GM18502 (cell line): ENCODE measurements at regions not wholly inside any gene's neighbourhood (a gene's known extent, or its start where the extent isn't known, plus 50 kb on each side); places are given as distances from the start of the nearest gene placed in this dataset.

Experiments used
- ATAC-seq: cut with Tn5 transposase; IDR thresholded peaks from one replicate; pipeline ENCODE4 v1.9.1; 2021; ENCODE audit warnings: mild to moderate bottlenecking; ENCODE audit not compliant: unreplicated experiment, poor library complexity

DNA sequence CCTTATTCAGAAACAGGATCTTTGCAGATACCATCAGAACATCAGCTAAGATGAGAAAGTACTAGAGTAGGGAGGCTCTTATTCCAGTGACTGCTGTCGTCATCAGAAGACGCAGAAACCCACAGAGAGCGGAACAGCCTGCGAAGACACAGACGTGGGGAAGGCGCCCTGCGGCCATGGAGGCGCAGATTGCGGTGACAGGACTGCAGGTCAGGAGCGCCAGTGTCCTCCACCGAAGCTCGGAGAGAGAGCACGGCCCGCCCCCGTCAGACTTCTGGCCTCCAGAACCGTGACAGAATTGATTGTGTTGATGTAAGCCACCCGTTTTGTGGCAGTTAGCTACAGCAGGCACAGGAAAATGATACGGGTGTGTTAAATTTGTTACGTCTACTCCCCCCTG lies 275.5 kb downstream of the EFNB2 start:
- no peak for ATAC-seq

DNA sequence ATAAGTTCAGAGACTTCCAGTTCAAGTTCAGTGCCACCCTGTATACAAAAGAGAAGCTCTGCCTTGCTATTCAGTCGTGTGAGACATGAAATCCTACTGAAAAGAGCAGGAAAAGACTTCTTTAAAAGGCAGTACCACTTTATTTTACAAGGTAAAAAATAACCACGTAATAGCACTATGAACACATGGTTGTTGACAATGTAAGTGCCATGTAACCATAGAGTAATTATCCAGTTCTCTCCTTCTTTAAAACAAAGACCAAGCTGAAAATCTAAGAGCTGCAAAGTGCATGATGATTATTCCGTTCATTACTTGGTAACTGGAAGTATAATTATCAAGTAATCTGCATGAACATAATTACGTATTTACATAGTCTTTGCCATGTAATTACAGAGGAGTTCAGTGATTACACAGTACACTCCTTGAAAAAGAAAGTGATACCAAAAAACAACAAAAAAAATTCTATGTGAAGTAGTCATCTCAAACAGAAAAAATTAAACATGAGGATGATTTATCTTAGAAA lies 288.7 kb downstream of the EFNB2 start:
- no peak for ATAC-seq

DNA sequence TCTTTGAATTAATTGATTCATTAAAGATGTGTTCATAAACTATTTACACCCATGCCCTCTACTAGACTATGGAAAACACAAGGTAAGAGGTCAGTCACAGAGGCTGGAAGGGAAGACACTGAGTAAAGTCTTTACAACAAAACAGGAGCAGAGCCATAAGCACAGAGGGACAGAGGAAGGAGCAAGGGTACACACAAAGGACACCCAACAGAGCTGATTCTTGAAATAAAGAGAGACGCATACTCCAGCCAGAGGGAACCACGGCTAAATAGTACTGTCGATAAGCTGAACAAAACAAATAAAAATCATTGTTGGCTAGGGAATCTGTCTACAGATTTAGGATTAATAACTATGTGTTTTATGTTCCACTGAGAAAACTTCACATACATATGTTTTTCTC lies 289.2 kb downstream of the EFNB2 start:
- no peak for ATAC-seq

DNA sequence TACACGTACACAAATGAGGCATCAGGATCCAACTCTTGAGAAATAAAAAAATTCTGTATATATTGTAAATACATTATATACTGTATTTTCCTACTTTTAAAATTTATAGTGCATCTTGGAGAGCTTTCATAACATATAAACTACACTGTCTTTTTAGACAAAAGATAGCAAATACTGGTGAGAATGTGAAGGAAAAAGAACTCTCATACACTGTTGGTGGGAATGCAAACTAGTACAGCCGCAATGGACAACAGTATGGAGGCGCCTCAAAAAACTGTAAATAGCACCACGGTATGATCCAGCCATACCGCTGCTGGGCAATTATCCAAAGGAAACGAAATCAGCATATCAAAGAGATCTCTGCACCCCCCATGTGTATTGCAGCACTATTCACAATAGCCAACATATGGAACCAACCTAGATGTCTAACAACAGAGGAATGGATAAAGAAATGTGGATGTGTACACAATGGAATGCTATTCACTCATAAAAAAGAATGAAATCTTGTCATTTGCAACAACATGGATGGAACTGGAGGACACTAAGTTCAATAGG lies 292.4 kb downstream of the EFNB2 start:
- no peak for ATAC-seq

DNA sequence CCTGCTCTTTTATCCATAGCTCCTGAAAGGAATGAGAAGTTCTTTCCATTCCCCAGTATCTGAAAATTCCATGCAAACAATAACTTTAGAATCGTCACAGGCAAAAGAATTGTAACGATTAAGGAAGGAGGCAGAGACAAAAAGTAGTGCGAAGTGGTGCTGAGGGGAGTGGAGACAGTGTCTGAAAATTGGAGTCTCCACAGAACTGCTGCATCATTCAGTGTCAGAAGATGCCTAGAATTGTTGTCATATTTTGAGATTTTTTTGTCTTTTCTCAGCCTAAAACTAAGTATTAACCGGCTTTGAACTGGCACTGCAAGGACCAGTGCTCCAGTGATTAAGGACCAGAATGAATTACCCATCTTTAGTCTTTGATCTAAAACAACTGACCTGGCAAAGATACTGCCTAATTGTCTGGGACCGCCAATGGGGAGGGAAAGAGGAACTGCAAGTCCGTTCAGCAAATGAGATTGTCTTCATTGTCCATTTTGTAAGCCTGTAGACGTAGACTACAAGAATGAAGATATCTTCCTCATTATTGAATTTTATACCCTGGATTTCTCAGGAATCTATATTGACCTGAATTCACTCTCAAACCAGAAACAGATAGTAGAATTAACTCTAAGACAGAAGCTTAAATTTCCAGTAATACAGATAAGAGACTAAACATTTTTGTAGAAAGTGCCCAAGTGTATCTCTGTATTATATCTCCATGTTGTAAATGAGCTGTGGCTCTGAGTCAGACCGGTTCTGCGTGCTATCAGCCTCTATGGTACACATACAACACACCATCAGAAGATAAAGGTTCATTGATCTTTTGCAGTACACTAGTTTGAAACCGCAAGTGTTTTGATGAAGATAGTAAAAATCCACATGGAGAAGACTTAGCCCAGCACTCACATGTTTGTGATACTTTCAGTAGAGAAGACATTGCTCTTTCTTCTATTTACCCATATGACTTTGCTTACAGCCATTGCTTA lies 293.2 kb downstream of the EFNB2 start:
- ATAC-seq: no peak

DNA sequence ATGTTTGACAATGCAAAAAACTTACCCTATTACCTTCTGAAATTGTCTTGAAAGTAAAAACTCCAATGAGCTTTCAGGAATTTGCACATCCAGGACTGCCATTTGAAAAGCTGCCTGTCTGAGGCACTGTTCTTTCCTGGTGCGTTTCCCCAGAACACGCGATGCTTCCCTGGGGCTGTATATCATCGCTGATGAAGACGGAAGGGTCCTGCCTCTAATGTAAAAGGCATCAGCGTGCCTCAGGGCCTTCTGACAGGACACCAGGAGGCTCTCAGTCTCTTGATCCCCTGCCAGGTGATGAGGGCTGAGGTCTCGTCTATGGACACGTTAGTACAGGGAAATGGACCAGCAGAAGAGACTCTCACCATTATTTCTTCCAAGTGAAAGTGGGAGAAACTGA lies 296.8 kb downstream of the EFNB2 start:
- ATAC-seq: no peak

DNA sequence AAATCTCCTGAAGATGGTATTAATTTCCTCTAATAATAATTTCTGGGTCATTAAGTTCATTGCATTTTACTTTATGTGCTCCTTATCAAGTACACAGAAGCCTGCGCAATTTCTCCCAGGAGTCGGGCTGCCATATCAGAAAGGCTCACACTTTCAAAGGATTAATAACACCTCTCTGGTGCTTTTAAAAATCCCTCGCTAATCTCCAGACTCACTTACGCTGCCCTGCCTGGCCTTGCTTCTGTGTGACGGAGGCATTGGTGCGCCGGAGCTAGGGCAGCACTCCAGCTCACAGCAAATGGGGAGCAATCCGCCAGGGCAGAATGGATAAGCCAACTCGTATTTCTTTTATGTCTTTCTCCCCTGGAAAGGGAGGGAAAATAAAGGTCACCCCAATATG lies 300.8 kb downstream of the EFNB2 start:
- ATAC-seq: no peak

GRCh38 chr13:106233134-106233735 lies 302.2 kb downstream of the EFNB2 start:
- ATAC-seq: no peak

DNA sequence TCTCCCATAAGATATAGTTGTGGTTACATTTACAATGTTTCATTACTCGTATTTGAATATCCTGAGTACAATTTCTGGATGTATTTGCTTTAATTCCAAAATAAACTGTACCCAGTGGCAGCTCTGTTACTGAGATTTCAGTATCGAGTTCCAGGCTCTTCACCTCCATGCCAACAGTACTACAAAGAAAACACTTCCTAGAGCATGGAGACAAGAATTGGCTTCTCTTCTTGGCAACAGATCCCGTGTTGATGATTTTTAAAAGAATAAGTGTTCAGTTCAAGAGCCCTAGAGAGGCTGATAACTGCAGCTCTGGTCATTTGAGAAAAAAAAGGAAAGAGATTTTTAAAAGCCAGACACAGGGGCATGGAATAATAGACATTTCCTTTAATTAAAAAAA lies 302.8 kb downstream of the EFNB2 start:
- no peak for ATAC-seq

DNA sequence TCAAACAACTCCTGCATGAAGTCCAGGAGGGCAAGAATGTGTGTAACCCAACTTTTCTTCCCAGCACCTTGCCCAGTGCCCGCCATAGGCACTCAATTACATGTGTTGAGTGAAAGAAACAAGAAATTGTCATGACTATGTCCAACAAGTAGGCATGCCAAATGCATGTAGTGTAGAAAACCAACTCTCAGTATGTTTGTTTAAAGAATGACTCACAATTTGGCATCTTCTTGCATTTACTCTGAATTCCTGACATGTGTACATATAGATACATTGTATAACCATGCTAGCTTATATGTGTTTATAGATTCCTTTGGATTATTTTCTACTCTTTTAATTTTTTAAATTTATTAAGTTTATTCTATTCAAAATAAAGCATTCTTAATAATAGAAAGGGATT lies 305.0 kb downstream of the EFNB2 start:
- ATAC-seq: no peak

- ATAC-seq: no peak
These were observed 310.3 kb downstream of the EFNB2 start for GRCh38 chr13:106225126-106225525.

DNA sequence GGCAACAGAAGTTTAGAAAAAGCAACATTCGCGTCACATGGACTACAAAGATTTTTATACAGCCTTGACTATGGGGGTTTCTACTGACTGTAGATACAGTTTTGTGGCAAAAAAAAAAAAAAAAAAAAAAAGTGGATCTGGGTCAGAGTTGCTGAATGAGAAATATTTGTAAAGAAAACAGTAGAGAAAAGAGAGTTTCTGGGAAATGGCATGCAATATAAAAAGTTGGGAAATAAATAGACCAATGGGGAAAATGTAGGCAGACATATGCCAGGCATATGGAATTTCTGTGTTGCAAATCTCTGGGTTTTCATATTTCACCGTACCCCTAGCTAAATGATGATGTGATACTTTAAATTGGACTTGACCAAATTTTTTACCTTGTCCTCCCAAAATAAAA lies 315.3 kb downstream of the EFNB2 start:
- no peak for ATAC-seq

DNA sequence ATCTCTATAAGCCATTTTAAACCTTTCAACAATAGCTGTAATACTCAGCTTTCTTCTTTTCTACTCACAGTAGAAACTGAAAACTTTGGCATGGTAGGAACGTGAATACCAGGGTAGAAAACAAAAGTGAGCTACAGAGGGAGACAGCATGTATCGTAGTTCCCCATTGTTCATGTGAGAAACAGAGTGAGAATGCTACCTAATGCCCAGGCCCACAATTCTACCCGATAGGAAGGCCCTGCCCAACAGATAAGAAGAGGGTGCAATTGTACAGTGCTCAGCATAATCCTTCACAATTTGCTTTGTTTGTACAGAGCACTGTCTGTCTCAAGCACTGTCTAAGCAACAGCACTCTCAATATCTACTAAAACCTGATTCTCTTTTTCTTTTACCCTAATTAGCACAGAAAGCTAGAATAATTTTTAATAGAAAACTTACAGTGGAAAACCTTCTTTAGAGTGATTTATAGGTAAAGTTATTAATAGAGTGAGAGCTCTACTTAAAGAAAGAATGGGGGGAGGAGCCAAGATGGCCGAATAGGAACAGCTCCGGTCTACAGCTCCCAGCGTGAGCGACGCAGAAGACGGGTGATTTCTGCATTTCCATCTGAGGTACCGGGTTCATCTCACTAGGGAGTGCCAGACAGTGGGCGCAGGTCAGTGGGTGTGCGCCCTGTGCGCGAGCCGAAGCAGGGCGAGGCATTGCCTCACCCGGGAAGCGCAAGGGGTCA lies 322.3 kb downstream of the EFNB2 start:
- no peak for ATAC-seq

GRCh38 chr13:106212386-106213010 lies 323.0 kb downstream of the EFNB2 start:
- ATAC-seq: no peak

DNA sequence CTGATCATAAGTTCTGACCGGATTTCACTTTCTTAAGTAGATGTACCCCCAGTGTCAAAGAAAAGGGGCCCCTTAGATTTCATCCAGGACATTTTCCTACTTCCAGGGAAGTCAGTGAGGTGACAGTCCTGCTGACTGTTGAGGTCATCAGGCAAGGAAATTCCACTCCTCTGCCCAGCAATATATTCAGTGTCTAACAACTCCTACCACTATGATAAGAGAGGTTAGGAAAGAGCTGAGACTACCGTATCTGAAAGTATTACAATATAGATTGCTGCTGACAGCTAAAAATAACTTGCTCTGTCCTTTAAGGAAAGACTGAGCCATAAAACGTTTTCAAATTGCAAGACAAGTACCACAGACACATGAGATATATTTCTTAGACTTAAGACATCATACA lies 325.1 kb downstream of the EFNB2 start:
- ATAC-seq: no peak

- ATAC-seq: no peak
These were observed 329.6 kb downstream of the EFNB2 start for GRCh38 chr13:106205871-106206270.

DNA sequence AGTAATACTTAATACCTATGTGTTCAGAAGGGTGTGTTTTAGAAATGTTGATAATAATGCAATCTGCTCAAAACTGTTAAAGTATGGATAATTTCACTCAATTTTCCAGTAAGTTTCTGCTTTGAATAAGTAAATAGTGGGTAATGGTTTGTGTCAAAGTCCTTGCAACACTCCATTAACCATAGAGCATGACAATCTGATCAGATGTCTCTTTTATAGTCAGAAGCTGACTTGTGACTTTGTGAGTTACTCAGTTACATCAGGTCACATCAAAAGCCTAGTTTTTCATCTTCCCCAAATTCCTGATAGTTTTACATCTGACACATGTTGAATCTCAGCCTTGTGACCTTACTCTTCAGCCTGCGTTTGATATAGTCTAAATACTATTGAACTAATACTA lies 338.0 kb downstream of the EFNB2 start:
- no peak for ATAC-seq

DNA sequence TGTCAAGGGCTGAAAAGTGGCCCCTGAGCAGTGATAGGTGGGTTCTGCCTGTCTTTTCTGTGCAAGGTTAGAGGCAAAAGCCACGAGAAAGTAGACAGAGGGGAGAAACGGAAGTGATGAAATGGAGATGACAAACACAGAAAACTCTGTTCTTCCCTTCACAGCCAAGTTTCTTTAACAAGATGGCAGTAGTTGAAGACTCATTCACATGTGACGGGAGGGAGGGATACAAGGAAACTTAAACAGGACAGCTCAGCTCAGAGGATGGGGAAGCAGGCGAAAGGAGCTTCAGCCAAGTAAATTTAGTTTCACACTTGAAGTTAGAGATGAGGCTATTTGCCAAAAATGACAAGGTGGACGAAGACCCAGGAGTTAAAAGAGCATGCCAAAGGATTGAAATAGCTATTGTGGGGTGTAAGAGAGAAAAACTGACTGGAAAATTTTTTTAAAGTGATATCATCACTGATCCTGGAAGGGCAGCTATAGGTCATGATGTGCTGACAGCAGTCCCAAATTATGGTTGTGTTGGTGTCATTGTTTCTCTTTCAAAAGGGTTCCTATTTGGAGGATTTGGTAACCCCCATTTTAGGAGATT lies 347.9 kb downstream of the EFNB2 start:
- no peak for ATAC-seq

DNA sequence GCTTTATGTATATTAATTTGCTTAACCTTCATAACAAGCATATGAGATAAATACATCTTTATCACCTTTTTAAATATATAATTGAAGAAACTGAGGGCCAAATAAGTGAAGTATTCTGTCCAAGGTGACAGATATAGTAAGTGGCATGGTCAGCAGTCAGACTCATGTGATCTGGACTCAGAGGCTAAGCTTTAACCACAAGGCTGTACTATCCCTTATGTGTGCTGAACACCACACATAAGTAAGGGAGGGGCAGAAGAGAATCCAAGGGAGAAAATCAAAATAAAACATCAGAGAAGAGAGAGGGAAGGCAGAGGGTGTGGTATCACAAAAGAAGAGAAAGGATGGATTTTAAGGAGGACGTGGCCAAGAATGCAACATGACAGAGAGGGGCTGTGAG lies 348.4 kb downstream of the EFNB2 start:
- ATAC-seq: no peak
